ENCODE measurements at regions not wholly inside any gene's neighbourhood (a gene's known extent, or its start where the extent isn't known, plus 50 kb on each side); places are given as distances from the start of the nearest gene placed in this dataset.

GRCh38 chr1:204744107-204744779 is 58.7 kb upstream of the LRRN2 start:
- Histone ChIP-seq H3K4me3 (no peak overlapping the region), H3K27me3 (no peaks in the 10 kb centered on the region), H3K9me3 (peaks cover 0 to 4% (median 1%) of the 10 kb centered on the region in 4 donors), H3K27ac (no peak overlapping the region), H3K36me3 (no peaks in the 10 kb centered on the region), H3K4me1 (no peaks in the 10 kb centered on the region)
- WGBS, 2 donors: 88 to 89% methylated on average over 7 of the region's 7 CpGs
- no peak for TF ChIP-seq CTCF (IDR thresholded peaks at IDR 0.05)
- intact Hi-C loops (cut with DNase I): no loop called here
- no peak for DNase-seq

- Histone ChIP-seq H3K4me1 (no peaks in the 10 kb centered on the region), H3K36me3 (no peaks in the 10 kb centered on the region), H3K27ac (no peak overlapping the region), H3K9me3 (no peaks in the 10 kb centered on the region), H3K4me3 (no peak overlapping the region), H3K27me3 (no peaks in the 10 kb centered on the region)
- TF ChIP-seq CTCF (IDR thresholded peaks at IDR 0.05) (peak; percentile 56 to 97 (median 70)), EP300 (IDR thresholded peaks at IDR 0.05) (no peak)
- intact Hi-C loops (cut with DNase I): loop anchor here (5.0 kb wide), 1 partner anchor 180 kb away; no protein-coding TSS in a partner anchor
- no peak for DNase-seq
Observed at GRCh38 chr1:204746838-204747442, 61.4 kb upstream of the LRRN2 start.

- intact Hi-C loops (cut with DNase I): no loop called here
- Histone ChIP-seq H3K4me3 (no peak overlapping the region), H3K27ac (no peak overlapping the region), H3K9me3 (no peaks in the 10 kb centered on the region), H3K27me3 (peaks cover 0 to 7% (median 0%) of the 10 kb centered on the region in 3 donors), H3K4me1 (no peaks in the 10 kb centered on the region), H3K36me3 (no peaks in the 10 kb centered on the region)
- DNase-seq: no peak
- no peak for TF ChIP-seq POLR2A (IDR thresholded peaks at IDR 0.05)
- TF ChIP-seq CTCF (IDR thresholded peaks at IDR 0.05): no peak
- no peak for TF ChIP-seq EP300 (IDR thresholded peaks at IDR 0.05)
- no peak for TF ChIP-seq POLR2AphosphoS5 (IDR thresholded peaks at IDR 0.05)
- WGBS, 2 donors: 41 to 56% methylated on average over 6 of the region's 6 CpGs
Observed at GRCh38 chr1:204751480-204751879, 65.9 kb upstream of the LRRN2 start.

GRCh38 chr1:204751883-204752687 is 66.5 kb upstream of the LRRN2 start:
- intact Hi-C loops (cut with DNase I): no loop called here
- Histone ChIP-seq H3K4me3 (no peak overlapping the region), H3K36me3 (no peaks in the 10 kb centered on the region), H3K27ac (no peak overlapping the region), H3K4me1 (no peaks in the 10 kb centered on the region), H3K27me3 (peaks cover 0 to 7% (median 0%) of the 10 kb centered on the region in 3 donors), H3K9me3 (no peaks in the 10 kb centered on the region)
- TF ChIP-seq CTCF (IDR thresholded peaks at IDR 0.05) (no peak), POLR2A (IDR thresholded peaks at IDR 0.05) (no peak), POLR2AphosphoS5 (IDR thresholded peaks at IDR 0.05) (no peak), EP300 (IDR thresholded peaks at IDR 0.05) (no peak)
- DNase-seq: no peak
- WGBS, 2 donors: 29 to 75% methylated on average over 24 of the region's 24 CpGs
